SK-N-SH treated with all-trans-retinoic acid at 6 μM for 48 hours (cell line): ENCODE measurements at regions not wholly inside any gene's neighbourhood (a gene's known extent, or its start where the extent isn't known, plus 50 kb on each side); places are given as distances from the start of the nearest gene placed in this dataset.

Experiments used
- ESRRG ChIP-seq: fragments of 250-450 bp; sonication (Bioruptor Pico); IDR thresholded peaks from 2 replicates; pipeline ENCODE4 v1.6.1; 2021; ENCODE audit warnings: mild to moderate bottlenecking
- GLIS3 ChIP-seq: fragments of 250-450 bp; sonication (Bioruptor Pico); IDR thresholded peaks from 2 replicates; pipeline ENCODE4 v1.5.0; 2020; ENCODE audit warnings: mild to moderate bottlenecking, moderate library complexity
- OSR1 ChIP-seq: fragments of 250-450 bp; sonication (Bioruptor Pico); IDR thresholded peaks from 2 replicates; pipeline ENCODE4 v1.8.0; 2022; ENCODE audit warnings: moderate library complexity, mild to moderate bottlenecking, inconsistent platforms
- RARB ChIP-seq: fragments of 250-450 bp; sonication (Bioruptor Pico); IDR thresholded peaks from 2 replicates; pipeline ENCODE4 v1.8.0; 2021; ENCODE audit warnings: mild to moderate bottlenecking, moderate library complexity
- SNAI2 ChIP-seq: fragments of 250-450 bp; sonication (Bioruptor Pico); IDR thresholded peaks from 2 replicates; pipeline ENCODE4 v1.5.0; 2020; ENCODE audit warnings: mild to moderate bottlenecking, moderate library complexity
- ZFP3 ChIP-seq: fragments of 250-450 bp; sonication (Bioruptor Pico); IDR thresholded peaks from 2 replicates; pipeline ENCODE4 v1.5.0; 2020; ENCODE audit warnings: mild to moderate bottlenecking, moderate library complexity
- ZFP30 ChIP-seq: fragments of 450-650 bp; formaldehyde crosslinking; IDR thresholded peaks from 2 replicates; pipeline ENCODE4 v1.5.0; 2022; ENCODE audit warnings: mild to moderate bottlenecking, moderate library complexity
- ZNF565 ChIP-seq: fragments of 450-650 bp; formaldehyde crosslinking; conservative IDR thresholded peaks from 2 replicates; pipeline ENCODE4 v1.5.0; 2020; ENCODE audit warnings: low read depth, mild to moderate bottlenecking, moderate library complexity
- TF ChIP-seq, protein P1 (sequence below): fragments of 250-450 bp; sonication (Bioruptor Pico); IDR thresholded peaks from 2 replicates; pipeline ENCODE4 v1.8.0; 2020; ENCODE audit warnings: mild to moderate bottlenecking, moderate library complexity, borderline replicate concordance
- TF ChIP-seq, protein P2 (sequence below): fragments of 250-450 bp; sonication (Bioruptor Pico); IDR thresholded peaks from 2 replicates; pipeline ENCODE4 v1.8.0; 2021; ENCODE audit warnings: low read depth, mild to moderate bottlenecking, moderate library complexity, borderline replicate concordance
- TF ChIP-seq, protein P3 (sequence below): fragments of 250-450 bp; sonication (Bioruptor Pico); IDR thresholded peaks from 2 replicates; pipeline ENCODE4 v1.5.1; 2020; ENCODE audit warnings: low read depth, mild to moderate bottlenecking, moderate library complexity
- TF ChIP-seq, protein P4 (sequence below): fragments of 250-450 bp; sonication (Bioruptor Pico); IDR thresholded peaks from 2 replicates; pipeline ENCODE4 v1.5.1; 2021; ENCODE audit warnings: mild to moderate bottlenecking, moderate library complexity
- TF ChIP-seq, protein P5 (sequence below): fragments of 250-450 bp; sonication (Bioruptor Pico); IDR thresholded peaks from 2 replicates; pipeline ENCODE4 v1.5.0; 2020; ENCODE audit warnings: mild to moderate bottlenecking, moderate library complexity

DNA sequence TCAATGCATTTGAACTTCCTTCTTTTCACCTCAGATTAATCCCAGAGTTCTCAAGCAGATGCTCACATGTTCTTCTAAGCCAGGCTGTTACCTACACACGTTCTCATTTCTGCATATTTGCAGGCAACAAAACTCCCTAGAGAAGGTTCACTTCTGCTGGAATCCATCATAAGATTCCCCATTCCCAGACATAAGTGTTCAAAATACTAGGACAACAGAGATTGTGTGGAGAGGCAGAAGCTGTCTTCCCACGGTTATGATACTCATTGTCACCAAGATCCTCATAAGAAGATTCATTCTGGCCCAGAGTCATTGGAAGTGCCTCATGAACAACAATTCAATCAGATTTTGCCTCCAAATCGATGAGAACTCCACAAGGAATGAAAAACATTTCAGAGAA is 931.6 kb upstream of the MIR17HG start:
- TF ChIP-seq RARB (CRISPR knock-in tag), result no peak
- TF ChIP-seq, protein P1, sequence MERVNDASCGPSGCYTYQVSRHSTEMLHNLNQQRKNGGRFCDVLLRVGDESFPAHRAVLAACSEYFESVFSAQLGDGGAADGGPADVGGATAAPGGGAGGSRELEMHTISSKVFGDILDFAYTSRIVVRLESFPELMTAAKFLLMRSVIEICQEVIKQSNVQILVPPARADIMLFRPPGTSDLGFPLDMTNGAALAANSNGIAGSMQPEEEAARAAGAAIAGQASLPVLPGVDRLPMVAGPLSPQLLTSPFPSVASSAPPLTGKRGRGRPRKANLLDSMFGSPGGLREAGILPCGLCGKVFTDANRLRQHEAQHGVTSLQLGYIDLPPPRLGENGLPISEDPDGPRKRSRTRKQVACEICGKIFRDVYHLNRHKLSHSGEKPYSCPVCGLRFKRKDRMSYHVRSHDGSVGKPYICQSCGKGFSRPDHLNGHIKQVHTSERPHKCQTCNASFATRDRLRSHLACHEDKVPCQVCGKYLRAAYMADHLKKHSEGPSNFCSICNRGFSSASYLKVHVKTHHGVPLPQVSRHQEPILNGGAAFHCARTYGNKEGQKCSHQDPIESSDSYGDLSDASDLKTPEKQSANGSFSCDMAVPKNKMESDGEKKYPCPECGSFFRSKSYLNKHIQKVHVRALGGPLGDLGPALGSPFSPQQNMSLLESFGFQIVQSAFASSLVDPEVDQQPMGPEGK (CRISPR knock-in tag), result no peak
- TF ChIP-seq, protein P2, sequence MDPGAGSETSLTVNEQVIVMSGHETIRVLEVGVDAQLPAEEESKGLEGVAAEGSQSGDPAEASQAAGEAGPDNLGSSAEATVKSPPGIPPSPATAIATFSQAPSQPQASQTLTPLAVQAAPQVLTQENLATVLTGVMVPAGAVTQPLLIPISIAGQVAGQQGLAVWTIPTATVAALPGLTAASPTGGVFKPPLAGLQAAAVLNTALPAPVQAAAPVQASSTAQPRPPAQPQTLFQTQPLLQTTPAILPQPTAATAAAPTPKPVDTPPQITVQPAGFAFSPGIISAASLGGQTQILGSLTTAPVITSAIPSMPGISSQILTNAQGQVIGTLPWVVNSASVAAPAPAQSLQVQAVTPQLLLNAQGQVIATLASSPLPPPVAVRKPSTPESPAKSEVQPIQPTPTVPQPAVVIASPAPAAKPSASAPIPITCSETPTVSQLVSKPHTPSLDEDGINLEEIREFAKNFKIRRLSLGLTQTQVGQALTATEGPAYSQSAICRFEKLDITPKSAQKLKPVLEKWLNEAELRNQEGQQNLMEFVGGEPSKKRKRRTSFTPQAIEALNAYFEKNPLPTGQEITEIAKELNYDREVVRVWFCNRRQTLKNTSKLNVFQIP (CRISPR knock-in tag), result no peak
- TF ChIP-seq, protein P3, sequence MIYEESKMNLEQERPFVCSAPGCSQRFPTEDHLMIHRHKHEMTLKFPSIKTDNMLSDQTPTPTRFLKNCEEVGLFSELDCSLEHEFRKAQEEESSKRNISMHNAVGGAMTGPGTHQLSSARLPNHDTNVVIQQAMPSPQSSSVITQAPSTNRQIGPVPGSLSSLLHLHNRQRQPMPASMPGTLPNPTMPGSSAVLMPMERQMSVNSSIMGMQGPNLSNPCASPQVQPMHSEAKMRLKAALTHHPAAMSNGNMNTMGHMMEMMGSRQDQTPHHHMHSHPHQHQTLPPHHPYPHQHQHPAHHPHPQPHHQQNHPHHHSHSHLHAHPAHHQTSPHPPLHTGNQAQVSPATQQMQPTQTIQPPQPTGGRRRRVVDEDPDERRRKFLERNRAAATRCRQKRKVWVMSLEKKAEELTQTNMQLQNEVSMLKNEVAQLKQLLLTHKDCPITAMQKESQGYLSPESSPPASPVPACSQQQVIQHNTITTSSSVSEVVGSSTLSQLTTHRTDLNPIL, result no peak
- TF ChIP-seq ZFP3 (CRISPR knock-in tag), result no peak
- TF ChIP-seq, protein P4, sequence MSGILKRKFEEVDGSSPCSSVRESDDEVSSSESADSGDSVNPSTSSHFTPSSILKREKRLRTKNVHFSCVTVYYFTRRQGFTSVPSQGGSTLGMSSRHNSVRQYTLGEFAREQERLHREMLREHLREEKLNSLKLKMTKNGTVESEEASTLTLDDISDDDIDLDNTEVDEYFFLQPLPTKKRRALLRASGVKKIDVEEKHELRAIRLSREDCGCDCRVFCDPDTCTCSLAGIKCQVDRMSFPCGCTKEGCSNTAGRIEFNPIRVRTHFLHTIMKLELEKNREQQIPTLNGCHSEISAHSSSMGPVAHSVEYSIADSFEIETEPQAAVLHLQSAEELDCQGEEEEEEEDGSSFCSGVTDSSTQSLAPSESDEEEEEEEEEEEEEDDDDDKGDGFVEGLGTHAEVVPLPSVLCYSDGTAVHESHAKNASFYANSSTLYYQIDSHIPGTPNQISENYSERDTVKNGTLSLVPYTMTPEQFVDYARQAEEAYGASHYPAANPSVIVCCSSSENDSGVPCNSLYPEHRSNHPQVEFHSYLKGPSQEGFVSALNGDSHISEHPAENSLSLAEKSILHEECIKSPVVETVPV (CRISPR knock-in tag), result no peak
- no peak for TF ChIP-seq ZFP30
- TF ChIP-seq, protein P5, sequence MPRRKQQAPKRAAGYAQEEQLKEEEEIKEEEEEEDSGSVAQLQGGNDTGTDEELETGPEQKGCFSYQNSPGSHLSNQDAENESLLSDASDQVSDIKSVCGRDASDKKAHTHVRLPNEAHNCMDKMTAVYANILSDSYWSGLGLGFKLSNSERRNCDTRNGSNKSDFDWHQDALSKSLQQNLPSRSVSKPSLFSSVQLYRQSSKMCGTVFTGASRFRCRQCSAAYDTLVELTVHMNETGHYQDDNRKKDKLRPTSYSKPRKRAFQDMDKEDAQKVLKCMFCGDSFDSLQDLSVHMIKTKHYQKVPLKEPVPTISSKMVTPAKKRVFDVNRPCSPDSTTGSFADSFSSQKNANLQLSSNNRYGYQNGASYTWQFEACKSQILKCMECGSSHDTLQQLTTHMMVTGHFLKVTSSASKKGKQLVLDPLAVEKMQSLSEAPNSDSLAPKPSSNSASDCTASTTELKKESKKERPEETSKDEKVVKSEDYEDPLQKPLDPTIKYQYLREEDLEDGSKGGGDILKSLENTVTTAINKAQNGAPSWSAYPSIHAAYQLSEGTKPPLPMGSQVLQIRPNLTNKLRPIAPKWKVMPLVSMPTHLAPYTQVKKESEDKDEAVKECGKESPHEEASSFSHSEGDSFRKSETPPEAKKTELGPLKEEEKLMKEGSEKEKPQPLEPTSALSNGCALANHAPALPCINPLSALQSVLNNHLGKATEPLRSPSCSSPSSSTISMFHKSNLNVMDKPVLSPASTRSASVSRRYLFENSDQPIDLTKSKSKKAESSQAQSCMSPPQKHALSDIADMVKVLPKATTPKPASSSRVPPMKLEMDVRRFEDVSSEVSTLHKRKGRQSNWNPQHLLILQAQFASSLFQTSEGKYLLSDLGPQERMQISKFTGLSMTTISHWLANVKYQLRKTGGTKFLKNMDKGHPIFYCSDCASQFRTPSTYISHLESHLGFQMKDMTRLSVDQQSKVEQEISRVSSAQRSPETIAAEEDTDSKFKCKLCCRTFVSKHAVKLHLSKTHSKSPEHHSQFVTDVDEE (CRISPR knock-in tag), result no peak
- TF ChIP-seq SNAI2 (CRISPR knock-in tag), result no peak
- no peak for TF ChIP-seq GLIS3 (CRISPR knock-in tag)
- no peak for TF ChIP-seq ESRRG
- no peak for TF ChIP-seq OSR1 (CRISPR knock-in tag)
- TF ChIP-seq ZNF565 (CRISPR knock-in tag), result no peak
